ENCODE measurements at regions not wholly inside any gene's neighbourhood (a gene's known extent, or its start where the extent isn't known, plus 50 kb on each side); places are given as distances from the start of the nearest gene placed in this dataset.

DNA sequence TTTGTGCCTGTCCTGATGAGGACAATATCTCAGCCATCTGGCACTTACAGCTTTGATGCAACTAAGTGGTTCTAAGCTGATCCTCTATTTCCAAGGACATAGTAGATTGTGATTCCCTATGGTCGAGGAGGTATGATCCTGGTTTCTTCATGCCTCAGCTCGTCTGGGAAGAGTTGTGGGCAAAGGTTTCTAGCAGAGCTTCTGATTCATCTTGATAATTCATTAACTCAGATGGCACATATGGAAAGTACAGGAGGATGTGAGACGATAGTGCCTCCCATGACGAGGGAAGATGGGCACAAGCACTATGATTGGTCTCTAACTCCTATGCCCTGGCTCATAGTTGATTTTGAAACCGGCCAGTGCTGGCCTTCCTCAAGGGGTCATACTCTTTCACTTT, 334.2 kb upstream of the SEMA6D start:
- H3K27me3 Mint-ChIP-seq: no peaks in the 10 kb centered on the region
- CTCF ChIA-PET: no interaction called here
- H3K4me3 Mint-ChIP-seq: no peak overlapping the region
- no peak overlapping the region for H3K27ac Mint-ChIP-seq
- no peaks in the 10 kb centered on the region for H3K4me1 Mint-ChIP-seq
- DNase-seq (no peak), ATAC-seq (no peak)
- no peaks in the 10 kb centered on the region for H3K9me3 Mint-ChIP-seq (ENCODE audit: low read depth)
- no peaks in the 10 kb centered on the region for H3K36me3 Mint-ChIP-seq

DNA sequence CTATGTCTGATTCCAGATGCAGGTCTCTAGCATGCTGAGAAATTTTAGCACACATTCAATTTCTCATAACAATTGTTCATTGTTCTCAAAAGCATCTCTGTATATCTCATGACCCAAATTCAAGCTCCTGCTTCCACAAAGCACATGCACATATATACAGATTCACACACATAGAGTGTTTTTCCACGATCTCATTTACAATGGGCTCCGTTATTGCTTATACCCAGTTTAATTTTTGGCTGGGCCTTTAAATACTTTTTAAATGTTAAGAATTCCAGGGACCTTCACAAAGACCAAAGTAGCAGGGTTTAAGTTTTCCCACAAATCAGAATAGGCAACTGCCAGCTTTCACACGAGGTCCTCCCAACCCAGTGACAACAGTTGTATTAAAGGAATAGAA, 333.5 kb upstream of the SEMA6D start:
- Mint-ChIP-seq H3K9me3 (ENCODE audit: low read depth) (no peaks in the 10 kb centered on the region), H3K27me3 (no peaks in the 10 kb centered on the region), H3K36me3 (no peaks in the 10 kb centered on the region), H3K4me1 (no peaks in the 10 kb centered on the region), H3K27ac (no peak overlapping the region), H3K4me3 (no peak overlapping the region)
- ATAC-seq (no peak), DNase-seq (no peak)
- CTCF ChIA-PET: interaction anchor here (0.7 kb wide), 1 partner anchor 21 kb away, joined by 3 read pairs; no protein-coding TSS in a partner anchor

GRCh38 chr15:47384341-47384740, 333.0 kb upstream of the SEMA6D start:
- H3K27me3 Mint-ChIP-seq: no peaks in the 10 kb centered on the region
- no peaks in the 10 kb centered on the region for H3K4me1 Mint-ChIP-seq
- no peak for ATAC-seq
- CTCF ChIA-PET: interaction anchor here (0.7 kb wide), 1 partner anchor 21 kb away, joined by 3 read pairs; no protein-coding TSS in a partner anchor
- H3K4me3 Mint-ChIP-seq: no peak overlapping the region
- no peak overlapping the region for H3K27ac Mint-ChIP-seq
- H3K9me3 Mint-ChIP-seq (ENCODE audit: low read depth): no peaks in the 10 kb centered on the region
- no peaks in the 10 kb centered on the region for H3K36me3 Mint-ChIP-seq
- DNase-seq: no peak

DNA sequence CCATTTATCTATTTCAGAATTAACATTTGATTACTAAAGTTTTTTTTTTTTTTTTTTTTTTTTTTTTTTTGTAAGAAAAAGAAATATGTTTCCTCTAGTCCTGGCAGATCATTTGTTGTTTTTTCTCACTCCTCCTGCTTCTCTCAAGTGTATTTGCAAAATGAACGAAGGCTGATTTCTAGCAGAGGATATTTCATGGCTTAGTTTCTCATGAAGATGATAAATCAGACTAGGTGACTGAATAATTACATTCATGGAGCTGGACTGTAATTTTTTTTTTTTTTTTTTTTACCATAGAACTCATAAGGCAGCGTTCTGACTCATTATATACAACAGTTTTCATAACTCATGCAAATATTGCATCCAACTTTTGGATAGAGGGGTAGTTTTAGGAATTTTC, 332.5 kb upstream of the SEMA6D start:
- H3K27me3 Mint-ChIP-seq: no peaks in the 10 kb centered on the region
- H3K4me1 Mint-ChIP-seq: no peaks in the 10 kb centered on the region
- H3K36me3 Mint-ChIP-seq: no peaks in the 10 kb centered on the region
- DNase-seq (no peak), ATAC-seq (no peak)
- H3K9me3 Mint-ChIP-seq (ENCODE audit: low read depth): no peaks in the 10 kb centered on the region
- CTCF ChIA-PET: no interaction called here
- no peak overlapping the region for H3K27ac Mint-ChIP-seq
- H3K4me3 Mint-ChIP-seq: no peak overlapping the region

- CTCF ChIA-PET: no interaction called here
- ATAC-seq: no peak
- DNase-seq: no peak
- H3K4me1 Mint-ChIP-seq: no peaks in the 10 kb centered on the region
- H3K27me3 Mint-ChIP-seq: no peaks in the 10 kb centered on the region
- H3K4me3 Mint-ChIP-seq: no peak overlapping the region
- H3K9me3 Mint-ChIP-seq (ENCODE audit: low read depth): no peaks in the 10 kb centered on the region
- H3K36me3 Mint-ChIP-seq: no peaks in the 10 kb centered on the region
- H3K27ac Mint-ChIP-seq: no peak overlapping the region
These were observed 330.8 kb upstream of the SEMA6D start for GRCh38 chr15:47386459-47386858.

DNA sequence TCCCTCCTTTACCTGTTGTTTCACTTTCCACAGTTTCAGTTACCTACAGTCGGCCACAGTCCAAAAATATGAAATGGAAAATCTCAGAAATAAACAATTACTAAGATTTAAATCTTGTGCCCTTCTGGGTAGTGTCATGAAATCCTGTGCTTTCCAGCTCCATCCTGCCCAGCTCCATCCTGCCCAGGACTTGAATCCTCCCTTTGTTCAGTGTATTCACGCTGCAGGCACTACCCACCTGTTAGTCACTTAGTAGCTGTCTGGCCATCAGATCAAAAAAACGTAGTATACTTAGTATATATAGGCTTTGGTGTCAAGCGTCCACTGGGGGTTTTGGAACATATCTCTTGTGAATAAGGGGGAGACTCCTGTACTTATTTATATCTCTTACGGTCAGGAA, 329.0 kb upstream of the SEMA6D start:
- Mint-ChIP-seq H3K4me3 (no peak overlapping the region), H3K4me1 (no peaks in the 10 kb centered on the region), H3K9me3 (ENCODE audit: low read depth) (no peaks in the 10 kb centered on the region), H3K36me3 (no peaks in the 10 kb centered on the region), H3K27ac (no peak overlapping the region), H3K27me3 (no peaks in the 10 kb centered on the region)
- DNase-seq: no peak
- CTCF ChIA-PET: no interaction called here
- ATAC-seq: no peak

DNA sequence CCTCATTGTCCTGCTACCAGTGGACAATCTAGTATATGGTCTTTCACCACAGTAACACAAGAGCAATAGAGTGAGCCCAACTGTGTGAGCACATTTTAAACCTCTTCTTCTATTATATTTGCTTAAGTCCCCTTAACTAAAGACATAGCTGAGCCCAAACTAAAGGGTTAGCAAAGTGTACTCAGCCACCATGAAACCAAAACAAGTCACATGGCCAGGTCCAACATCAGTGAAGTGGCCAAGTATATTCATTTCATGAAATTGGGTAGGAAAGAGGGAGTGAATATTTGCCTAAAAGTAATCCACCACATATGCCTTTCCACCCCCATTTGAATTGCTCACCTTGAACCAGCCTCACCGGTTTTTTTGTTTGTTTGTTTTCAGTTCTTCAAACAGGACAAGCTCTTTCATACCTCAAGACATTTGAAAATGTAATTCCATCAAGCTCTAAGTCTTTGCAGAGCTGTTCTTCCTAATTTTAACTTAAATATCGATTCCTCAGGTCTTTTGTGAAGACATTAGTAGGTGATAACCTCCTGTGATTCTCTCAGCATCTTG, 327.0 kb upstream of the SEMA6D start:
- ATAC-seq (no peak), DNase-seq (no peak)
- Mint-ChIP-seq H3K27me3 (no peaks in the 10 kb centered on the region), H3K36me3 (no peaks in the 10 kb centered on the region), H3K27ac (no peak overlapping the region), H3K4me3 (no peak overlapping the region), H3K9me3 (ENCODE audit: low read depth) (no peaks in the 10 kb centered on the region), H3K4me1 (no peaks in the 10 kb centered on the region)
- CTCF ChIA-PET: no interaction called here

- H3K36me3 Mint-ChIP-seq: no peaks in the 10 kb centered on the region
- no peaks in the 10 kb centered on the region for H3K27me3 Mint-ChIP-seq
- CTCF ChIA-PET: no interaction called here
- no peaks in the 10 kb centered on the region for H3K4me1 Mint-ChIP-seq
- no peak for ATAC-seq
- no peak for DNase-seq
- H3K4me3 Mint-ChIP-seq: no peak overlapping the region
- H3K27ac Mint-ChIP-seq: no peak overlapping the region
- H3K9me3 Mint-ChIP-seq (ENCODE audit: low read depth): no peaks in the 10 kb centered on the region
These were observed 323.0 kb upstream of the SEMA6D start for GRCh38 chr15:47394286-47394809.

DNA sequence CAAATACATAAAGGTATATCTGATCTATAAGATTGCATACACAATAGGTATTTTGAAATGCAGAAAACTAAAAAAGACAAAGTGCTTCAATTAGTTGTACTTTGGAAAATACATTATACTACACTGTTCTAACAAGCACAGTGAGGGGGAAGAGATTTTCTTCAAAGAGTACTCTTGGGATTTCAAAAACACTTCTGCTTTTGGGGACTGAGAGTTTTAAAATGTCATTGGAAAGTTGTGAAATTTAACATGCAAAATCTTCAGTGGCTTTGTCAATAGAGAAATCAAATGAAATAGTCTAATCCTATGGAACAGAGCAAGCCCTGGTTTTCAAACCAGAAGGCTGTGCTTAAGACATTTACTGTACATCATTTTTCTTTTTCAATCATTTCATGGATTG, 322.2 kb upstream of the SEMA6D start:
- Mint-ChIP-seq H3K4me1 (no peaks in the 10 kb centered on the region), H3K27ac (no peak overlapping the region), H3K4me3 (no peak overlapping the region), H3K36me3 (no peaks in the 10 kb centered on the region), H3K9me3 (ENCODE audit: low read depth) (no peaks in the 10 kb centered on the region), H3K27me3 (no peaks in the 10 kb centered on the region)
- DNase-seq (no peak), ATAC-seq (no peak)
- CTCF ChIA-PET: no interaction called here

GRCh38 chr15:47397655-47398054, 319.6 kb upstream of the SEMA6D start:
- no peak for ATAC-seq
- Mint-ChIP-seq H3K27ac (no peak overlapping the region), H3K4me1 (no peaks in the 10 kb centered on the region), H3K27me3 (no peaks in the 10 kb centered on the region), H3K9me3 (ENCODE audit: low read depth) (no peaks in the 10 kb centered on the region), H3K4me3 (no peak overlapping the region), H3K36me3 (no peaks in the 10 kb centered on the region)
- DNase-seq: no peak
- CTCF ChIA-PET: no interaction called here

- CTCF ChIA-PET: no interaction called here
- H3K4me3 Mint-ChIP-seq: no peak overlapping the region
- H3K27ac Mint-ChIP-seq: no peak overlapping the region
- no peaks in the 10 kb centered on the region for H3K9me3 Mint-ChIP-seq (ENCODE audit: low read depth)
- no peaks in the 10 kb centered on the region for H3K36me3 Mint-ChIP-seq
- H3K27me3 Mint-ChIP-seq: no peaks in the 10 kb centered on the region
- no peaks in the 10 kb centered on the region for H3K4me1 Mint-ChIP-seq
- DNase-seq (no peak), ATAC-seq (no peak)
These were observed 319.2 kb upstream of the SEMA6D start for GRCh38 chr15:47398132-47398531.

DNA sequence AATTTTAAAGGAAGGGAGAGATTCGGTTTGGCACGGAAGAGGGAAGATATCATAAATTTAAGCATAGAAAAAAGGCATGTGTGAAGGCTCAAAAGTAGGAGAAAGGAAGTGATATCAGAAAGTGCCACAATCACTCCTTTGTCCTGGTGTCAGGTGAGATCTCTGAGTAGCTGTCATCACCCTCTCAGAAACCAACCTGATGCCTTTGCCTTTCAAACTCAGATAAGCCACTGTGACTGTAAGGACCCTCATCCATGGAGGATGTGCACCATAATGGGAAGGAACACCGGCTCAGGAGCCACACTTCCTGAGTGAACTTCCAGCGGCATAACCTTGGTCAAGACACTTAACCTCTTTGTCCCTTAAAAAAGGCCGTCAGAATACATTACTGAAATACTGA, 318.7 kb upstream of the SEMA6D start:
- no peak for DNase-seq
- no peak overlapping the region for H3K27ac Mint-ChIP-seq
- no peak for ATAC-seq
- CTCF ChIA-PET: no interaction called here
- H3K9me3 Mint-ChIP-seq (ENCODE audit: low read depth): no peaks in the 10 kb centered on the region
- no peak overlapping the region for H3K4me3 Mint-ChIP-seq
- no peaks in the 10 kb centered on the region for H3K4me1 Mint-ChIP-seq
- H3K27me3 Mint-ChIP-seq: no peaks in the 10 kb centered on the region
- no peaks in the 10 kb centered on the region for H3K36me3 Mint-ChIP-seq

DNA sequence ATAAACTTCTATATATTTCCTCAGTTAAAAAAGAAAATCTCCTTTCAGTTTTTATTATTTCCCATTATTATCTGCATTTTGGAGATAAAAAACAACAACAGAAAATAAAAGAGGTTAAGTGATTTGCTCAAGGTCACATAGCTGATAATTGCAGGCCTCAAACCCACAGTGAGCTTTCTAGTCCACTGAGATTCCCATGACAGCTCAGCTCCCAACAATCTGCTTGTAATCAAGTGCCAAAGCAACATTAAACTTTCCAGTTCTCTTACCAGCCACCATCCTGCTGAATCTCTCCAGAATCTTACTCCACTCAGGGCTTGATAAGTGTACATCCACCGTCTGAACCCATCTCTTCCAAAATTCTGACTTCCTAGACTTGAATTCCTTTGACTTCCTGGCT, 318.2 kb upstream of the SEMA6D start:
- H3K36me3 Mint-ChIP-seq: no peaks in the 10 kb centered on the region
- ATAC-seq: no peak
- H3K4me3 Mint-ChIP-seq: no peak overlapping the region
- no peaks in the 10 kb centered on the region for H3K27me3 Mint-ChIP-seq
- no peak overlapping the region for H3K27ac Mint-ChIP-seq
- H3K9me3 Mint-ChIP-seq (ENCODE audit: low read depth): no peaks in the 10 kb centered on the region
- no peak for DNase-seq
- CTCF ChIA-PET: no interaction called here
- no peaks in the 10 kb centered on the region for H3K4me1 Mint-ChIP-seq

GRCh38 chr15:47400603-47401002, 316.7 kb upstream of the SEMA6D start:
- no peak overlapping the region for H3K4me3 Mint-ChIP-seq
- no peak overlapping the region for H3K27ac Mint-ChIP-seq
- DNase-seq (no peak), ATAC-seq (no peak)
- H3K4me1 Mint-ChIP-seq: no peaks in the 10 kb centered on the region
- H3K27me3 Mint-ChIP-seq: no peaks in the 10 kb centered on the region
- no peaks in the 10 kb centered on the region for H3K9me3 Mint-ChIP-seq (ENCODE audit: low read depth)
- no peaks in the 10 kb centered on the region for H3K36me3 Mint-ChIP-seq
- CTCF ChIA-PET: no interaction called here

DNA sequence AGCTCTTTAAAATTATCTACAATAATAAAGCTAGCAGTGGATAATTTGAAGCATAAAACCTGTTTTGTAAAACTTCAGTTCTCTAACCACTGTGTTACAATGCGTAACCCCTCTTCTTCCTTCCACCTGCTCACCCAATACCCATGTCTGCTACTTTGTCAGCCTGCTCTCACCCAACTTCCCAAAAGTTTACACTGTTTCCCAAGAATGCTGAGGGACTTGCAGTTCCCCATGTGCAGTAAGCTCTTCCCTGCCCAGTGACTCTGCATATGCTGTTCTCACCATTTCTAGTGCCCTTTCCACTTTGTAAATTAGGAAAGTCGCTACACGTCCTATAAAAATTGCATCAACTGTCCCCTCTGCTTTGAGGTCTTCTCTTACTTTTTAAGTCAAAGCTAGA, 315.9 kb upstream of the SEMA6D start:
- H3K4me3 Mint-ChIP-seq: no peak overlapping the region
- CTCF ChIA-PET: no interaction called here
- no peaks in the 10 kb centered on the region for H3K27me3 Mint-ChIP-seq
- H3K36me3 Mint-ChIP-seq: no peaks in the 10 kb centered on the region
- ATAC-seq (no peak), DNase-seq (no peak)
- H3K27ac Mint-ChIP-seq: no peak overlapping the region
- H3K4me1 Mint-ChIP-seq: no peaks in the 10 kb centered on the region
- H3K9me3 Mint-ChIP-seq (ENCODE audit: low read depth): no peaks in the 10 kb centered on the region

Data from activated CD8-positive, alpha-beta memory T cell treated with anti-CD3 and anti-CD28 coated beads, Interleukin-2, amount 10 ng/mL, durations not matched to agents 7 days and 5 days (primary cell).